CD4-positive, alpha-beta T cell (primary cell): ENCODE measurements at regions not wholly inside any gene's neighbourhood (a gene's known extent, or its start where the extent isn't known, plus 50 kb on each side); places are given as distances from the start of the nearest gene placed in this dataset.

Experiments used
- ATAC-seq: fragments of 200-7000 bp; cut with Tn5 transposase; one replicate; pipeline ENCODE4 v1.10.0; 2022; ENCODE audit warnings: mild to moderate bottlenecking; ENCODE audit not compliant: poor library complexity
- CTCF ChIA-PET: fragments of 350-600 bp; sonication (Branson Sonifier 250); formaldehyde crosslinking; loops from one replicate; lab custom pipeline; 2021; ENCODE audit warnings: antibody characterized with exemption, inconsistent platforms; lab: Charles Lee
- POLR2A ChIA-PET: fragments of 350-600 bp; sonication (Branson Sonifier 250); formaldehyde crosslinking; loops from one replicate; lab custom pipeline; 2021; ENCODE audit warnings: antibody characterized with exemption, inconsistent platforms; lab: Charles Lee
- DNase-seq, 14 experiments: peaks; one replicate each; pipeline ENCODE4 v3.0.0-alpha.2; 2013 to 2020; ENCODE audit warnings: mixed read lengths in 2 of 14
- H3K27ac ChIP-seq, 2 donors: one replicate each; pipeline versions ENCODE4 v1.5.1 to v1.7.0; 2013; ENCODE audit warnings: low read length in 2 of 2, low read depth in 1 of 2, mild to moderate bottlenecking in 1 of 2
- H3K27me3 ChIP-seq, 2 experiments: 1 replicate in 1 of 2; 2 replicates in 1 of 2; pipeline versions ENCODE4 v1.6.1 to v1.7.0; 2013; ENCODE audit warnings: low read length in 2 of 2, control low read depth in 1 of 2, mild to moderate bottlenecking in 1 of 2, moderate library complexity in 1 of 2; ENCODE audit not compliant: insufficient read depth in 2 of 2, control insufficient read depth in 1 of 2
- H3K36me3 ChIP-seq: one replicate; pipeline ENCODE4 v1.6.1; 2013; ENCODE audit warnings: low read length, control low read depth; ENCODE audit not compliant: insufficient read depth
- H3K4me1 ChIP-seq: one replicate; pipeline ENCODE4 v1.6.1; 2013; ENCODE audit warnings: low read length, control low read depth; ENCODE audit not compliant: insufficient read depth
- H3K4me3 ChIP-seq: one replicate; pipeline ENCODE4 v1.5.1; 2013; ENCODE audit warnings: mild to moderate bottlenecking, low read length, moderate library complexity
- H3K9me3 ChIP-seq, 2 experiments: 1 replicate in 1 of 2; 2 replicates in 1 of 2; pipeline versions ENCODE4 v1.6.1 to v1.7.0; 2013; ENCODE audit warnings: low read length in 2 of 2, mild to moderate bottlenecking in 2 of 2, control low read depth in 1 of 2, moderate library complexity in 1 of 2; ENCODE audit not compliant: control insufficient read depth in 1 of 2, insufficient read depth in 1 of 2
- H3K27ac Mint-ChIP-seq: one replicate; pipeline ENCODE4 v1.8.0; 2020; ENCODE audit warnings: mixed read lengths
- H3K27me3 Mint-ChIP-seq: one replicate; pipeline ENCODE4 v1.8.0; 2021; ENCODE audit warnings: mixed read lengths
- H3K36me3 Mint-ChIP-seq: one replicate; pipeline ENCODE4 v1.8.0; 2021; ENCODE audit warnings: low read depth, mixed read lengths
- H3K4me1 Mint-ChIP-seq: one replicate; pipeline ENCODE4 v1.8.0; 2021; ENCODE audit warnings: low read depth, mixed read lengths
- H3K4me3 Mint-ChIP-seq: one replicate; pipeline ENCODE4 v1.8.0; 2020; ENCODE audit warnings: mild to moderate bottlenecking, mixed read lengths
- H3K9me3 Mint-ChIP-seq: one replicate; pipeline ENCODE4 v1.8.0; 2020; ENCODE audit warnings: mixed read lengths
- intact Hi-C, 2 experiments: fragments of 100-400 bp; cut with DNase I in 1 of 2; cut with micrococcal nuclease in 1 of 2; formaldehyde crosslinking; loops; one replicate each; pipeline versions ENCODE4 v1.15.1 to v1.9.0; 2023 to 2025; cut with DNase I, micrococcal nuclease
- TF ChIP-seq, protein P1 (sequence below): fragments of 200-600 bp; IDR thresholded peaks from one replicate; pipeline ENCODE4 v1.8.0; 2022; ENCODE audit warnings: antibody characterized with exemption, mild to moderate bottlenecking

DNA sequence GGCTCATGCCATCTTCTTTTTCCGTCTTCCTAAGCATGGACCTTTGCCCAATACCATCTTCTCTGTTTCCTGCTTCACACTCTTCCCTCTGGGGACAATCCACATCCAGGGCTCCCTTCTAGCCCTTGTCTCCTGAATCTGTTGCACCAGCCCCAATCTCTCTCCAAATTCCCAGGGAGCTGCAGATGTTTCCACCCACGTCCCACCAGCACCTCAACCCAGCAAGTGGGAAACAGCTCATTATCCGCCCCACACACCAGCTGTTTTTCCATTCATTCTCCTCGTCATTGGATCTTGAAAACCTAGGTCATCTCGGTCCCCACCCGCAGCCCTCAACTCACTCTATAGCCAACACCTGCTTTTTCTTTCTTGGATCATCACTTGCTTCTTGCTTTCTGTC, 185.0 kb upstream of the CDYL start:
- no peaks in the 10 kb centered on the region for H3K9me3 ChIP-seq
- no peak for ATAC-seq
- Mint-ChIP-seq H3K9me3 (no peaks in the 10 kb centered on the region), H3K4me3 (no peak overlapping the region), H3K27ac (no peak overlapping the region), H3K36me3 (no peaks in the 10 kb centered on the region), H3K27me3 (no peaks in the 10 kb centered on the region), H3K4me1 (no peaks in the 10 kb centered on the region)
- no peak overlapping the region for H3K4me3 ChIP-seq
- TF ChIP-seq, protein P1, sequence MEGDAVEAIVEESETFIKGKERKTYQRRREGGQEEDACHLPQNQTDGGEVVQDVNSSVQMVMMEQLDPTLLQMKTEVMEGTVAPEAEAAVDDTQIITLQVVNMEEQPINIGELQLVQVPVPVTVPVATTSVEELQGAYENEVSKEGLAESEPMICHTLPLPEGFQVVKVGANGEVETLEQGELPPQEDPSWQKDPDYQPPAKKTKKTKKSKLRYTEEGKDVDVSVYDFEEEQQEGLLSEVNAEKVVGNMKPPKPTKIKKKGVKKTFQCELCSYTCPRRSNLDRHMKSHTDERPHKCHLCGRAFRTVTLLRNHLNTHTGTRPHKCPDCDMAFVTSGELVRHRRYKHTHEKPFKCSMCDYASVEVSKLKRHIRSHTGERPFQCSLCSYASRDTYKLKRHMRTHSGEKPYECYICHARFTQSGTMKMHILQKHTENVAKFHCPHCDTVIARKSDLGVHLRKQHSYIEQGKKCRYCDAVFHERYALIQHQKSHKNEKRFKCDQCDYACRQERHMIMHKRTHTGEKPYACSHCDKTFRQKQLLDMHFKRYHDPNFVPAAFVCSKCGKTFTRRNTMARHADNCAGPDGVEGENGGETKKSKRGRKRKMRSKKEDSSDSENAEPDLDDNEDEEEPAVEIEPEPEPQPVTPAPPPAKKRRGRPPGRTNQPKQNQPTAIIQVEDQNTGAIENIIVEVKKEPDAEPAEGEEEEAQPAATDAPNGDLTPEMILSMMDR = no peak
- H3K27me3 ChIP-seq = no peaks in the 10 kb centered on the region
- intact Hi-C loops = no loop called here
- DNase-seq = no peak
- H3K36me3 ChIP-seq = no peaks in the 10 kb centered on the region
- no peak overlapping the region for H3K27ac ChIP-seq
- H3K4me1 ChIP-seq = no peaks in the 10 kb centered on the region
- ChIA-PET POLR2A (no interaction called here), CTCF (no interaction called here)

GRCh38 chr6:4589295-4589694, 186.9 kb upstream of the CDYL start:
- no peak overlapping the region for H3K4me3 Mint-ChIP-seq
- no peaks in the 10 kb centered on the region for H3K4me1 Mint-ChIP-seq
- H3K36me3 Mint-ChIP-seq = no peaks in the 10 kb centered on the region
- H3K9me3 ChIP-seq = no peaks in the 10 kb centered on the region
- no peaks in the 10 kb centered on the region for H3K4me1 ChIP-seq
- no peaks in the 10 kb centered on the region for H3K36me3 ChIP-seq
- no peak overlapping the region for H3K4me3 ChIP-seq
- no peaks in the 10 kb centered on the region for H3K27me3 ChIP-seq
- no peaks in the 10 kb centered on the region for H3K27me3 Mint-ChIP-seq
- TF ChIP-seq, protein P1 = no peak
- intact Hi-C loops = no loop called here
- no peak for ATAC-seq
- H3K9me3 Mint-ChIP-seq = no peaks in the 10 kb centered on the region
- no peak overlapping the region for H3K27ac ChIP-seq
- CTCF ChIA-PET = no interaction called here
- no peak for DNase-seq
- no peak overlapping the region for H3K27ac Mint-ChIP-seq
- POLR2A ChIA-PET = no interaction called here

- Mint-ChIP-seq H3K27ac (no peak overlapping the region), H3K4me1 (no peaks in the 10 kb centered on the region), H3K27me3 (no peaks in the 10 kb centered on the region), H3K9me3 (no peaks in the 10 kb centered on the region), H3K4me3 (no peak overlapping the region), H3K36me3 (no peaks in the 10 kb centered on the region)
- ChIA-PET CTCF (no interaction called here), POLR2A (no interaction called here)
- intact Hi-C loops = no loop called here
- H3K4me3 ChIP-seq = no peak overlapping the region
- no peak overlapping the region for H3K27ac ChIP-seq
- ATAC-seq = no peak
- H3K4me1 ChIP-seq = no peaks in the 10 kb centered on the region
- TF ChIP-seq, protein P1 = no peak
- H3K9me3 ChIP-seq = no peaks in the 10 kb centered on the region
- DNase-seq = no peak
- no peaks in the 10 kb centered on the region for H3K27me3 ChIP-seq
- no peaks in the 10 kb centered on the region for H3K36me3 ChIP-seq
Measured at GRCh38 chr6:4588581-4588980, 187.6 kb upstream of the CDYL start.
